Common myeloid progenitor, CD34-positive (primary cell): ENCODE measurements at regions not wholly inside any gene's neighbourhood (a gene's known extent, or its start where the extent isn't known, plus 50 kb on each side); places are given as distances from the start of the nearest gene placed in this dataset.

Experiments used
- CTCF ChIA-PET: fragments of 350-600 bp; sonication (Branson Sonifier 250); formaldehyde crosslinking; loops from one replicate; lab custom pipeline; 2021; ENCODE audit warnings: antibody characterized with exemption; lab: Charles Lee
- POLR2A ChIA-PET: fragments of 350-600 bp; sonication (Branson Sonifier 250); formaldehyde crosslinking; loops from one replicate; lab custom pipeline; 2021; ENCODE audit warnings: antibody characterized with exemption; lab: Charles Lee
- DNase-seq, 3 donors: peaks; one replicate each; pipeline versions ENCODE4 v3.0.0 to v3.0.0-alpha.2; 2013
- H3K27ac ChIP-seq, 2 experiments: 1 replicate in 1 of 2; 2 replicates in 1 of 2; pipeline ENCODE4 v1.7.0; 2013; ENCODE audit warnings: inconsistent platforms in 2 of 2, low read length in 2 of 2, mild to moderate bottlenecking in 2 of 2, low read depth in 1 of 2, moderate library complexity in 1 of 2; ENCODE audit not compliant: severe bottlenecking in 2 of 2, insufficient read depth in 1 of 2, poor library complexity in 1 of 2
- H3K27me3 ChIP-seq, 5 experiments: replicated peaks in 2 of 5; 1 replicate in 3 of 5; 2 replicates in 2 of 5; pipeline versions ENCODE4 v1.6.1 to v1.7.0; 2013; ENCODE audit warnings: low read length in 4 of 5, mild to moderate bottlenecking in 2 of 5, moderate library complexity in 2 of 5, inconsistent platforms in 1 of 5; ENCODE audit not compliant: insufficient read depth in 5 of 5, control insufficient read depth in 4 of 5
- H3K36me3 ChIP-seq, 4 experiments: 1 replicate in 2 of 4; 2 replicates in 2 of 4; pipeline versions ENCODE4 v1.6.1 to v1.7.0; 2013; ENCODE audit warnings: low read length in 3 of 4, control low read depth in 1 of 4, mild to moderate bottlenecking in 1 of 4; ENCODE audit not compliant: control insufficient read depth in 4 of 4, insufficient read depth in 4 of 4
- H3K4me1 ChIP-seq, 4 experiments: 1 replicate in 3 of 4; 2 replicates in 1 of 4; pipeline versions ENCODE4 v1.6.1 to v1.7.1; 2013; ENCODE audit warnings: low read length in 3 of 4, mild to moderate bottlenecking in 3 of 4, control low read depth in 1 of 4, inconsistent platforms in 1 of 4, moderate library complexity in 1 of 4; ENCODE audit not compliant: control insufficient read depth in 4 of 4, insufficient read depth in 4 of 4; ENCODE audit errors: control extremely low read depth in 1 of 4
- H3K4me3 ChIP-seq, 7 experiments: 1 replicate in 4 of 7; 2 replicates in 3 of 7; pipeline versions ENCODE4 v1.5.1 to v1.7.0; 2013; ENCODE audit warnings: mild to moderate bottlenecking in 7 of 7, low read length in 6 of 7, moderate library complexity in 6 of 7, inconsistent platforms in 2 of 7, low read depth in 2 of 7, control low read depth in 1 of 7; ENCODE audit not compliant: insufficient read depth in 4 of 7, control insufficient read depth in 1 of 7; ENCODE audit errors: extremely low read depth in 1 of 7
- H3K9me3 ChIP-seq, 5 experiments: 1 replicate in 4 of 5; 2 replicates in 1 of 5; pipeline versions ENCODE4 v1.6.1 to v1.7.1; 2013; ENCODE audit warnings: low read length in 4 of 5, mild to moderate bottlenecking in 2 of 5, inconsistent platforms in 1 of 5, low read depth in 1 of 5, moderate library complexity in 1 of 5; ENCODE audit not compliant: control insufficient read depth in 4 of 5, insufficient read depth in 2 of 5; ENCODE audit errors: control extremely low read depth in 1 of 5
- WGBS: methylation state at CpG from one replicate; pipeline ENCODE4 v1.1.5; 2013; ENCODE audit not compliant: insufficient coverage; 5-methylcytosine and 5-hydroxymethylcytosine counted together

DNA sequence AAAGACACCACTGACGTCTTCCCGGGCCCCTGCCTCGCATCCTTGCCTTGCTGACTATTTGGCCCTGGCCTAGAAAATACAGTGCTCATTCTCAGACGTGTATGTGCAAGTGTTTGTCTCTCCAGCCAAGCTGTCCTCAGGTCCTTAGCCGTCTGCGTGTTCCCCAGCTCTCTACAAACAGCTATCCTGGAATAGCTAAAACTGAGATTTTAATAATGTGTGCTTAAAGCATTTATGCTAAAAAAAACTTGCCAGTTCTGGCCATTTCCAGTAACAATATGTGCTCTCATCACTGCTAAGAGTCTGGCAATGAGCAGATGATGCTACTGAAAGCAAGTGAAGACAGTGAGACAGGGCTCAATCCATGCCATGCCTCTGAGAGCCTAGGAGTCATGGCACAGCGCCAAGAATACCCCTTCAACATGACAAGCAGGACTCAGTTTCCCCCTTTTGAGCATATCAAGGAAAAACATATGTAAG is 55.7 kb downstream of the IRF2BP2 start:
- no peaks in the 10 kb centered on the region for H3K9me3 ChIP-seq
- no peaks in the 10 kb centered on the region for H3K36me3 ChIP-seq
- ChIA-PET POLR2A (interaction anchor here (1.4 kb wide), 1 partner anchor 50 kb away, joined by 3 read pairs; no protein-coding TSS in a partner anchor), CTCF (interaction anchor here (0.9 to 2.3 kb wide), 8 partner anchors 10 to 79 kb away, joined by 3 to 10 read pairs (median 3); no protein-coding TSS in a partner anchor)
- H3K4me1 ChIP-seq, result peaks cover 3 to 26% (median 19%) of the 10 kb centered on the region in 4 experiments
- WGBS, result 86% methylated on average over 6 of the region's 7 CpGs
- H3K4me3 ChIP-seq, result no peak overlapping the region
- no peaks in the 10 kb centered on the region for H3K27me3 ChIP-seq
- no peak for DNase-seq
- H3K27ac ChIP-seq, result no peak overlapping the region

DNA sequence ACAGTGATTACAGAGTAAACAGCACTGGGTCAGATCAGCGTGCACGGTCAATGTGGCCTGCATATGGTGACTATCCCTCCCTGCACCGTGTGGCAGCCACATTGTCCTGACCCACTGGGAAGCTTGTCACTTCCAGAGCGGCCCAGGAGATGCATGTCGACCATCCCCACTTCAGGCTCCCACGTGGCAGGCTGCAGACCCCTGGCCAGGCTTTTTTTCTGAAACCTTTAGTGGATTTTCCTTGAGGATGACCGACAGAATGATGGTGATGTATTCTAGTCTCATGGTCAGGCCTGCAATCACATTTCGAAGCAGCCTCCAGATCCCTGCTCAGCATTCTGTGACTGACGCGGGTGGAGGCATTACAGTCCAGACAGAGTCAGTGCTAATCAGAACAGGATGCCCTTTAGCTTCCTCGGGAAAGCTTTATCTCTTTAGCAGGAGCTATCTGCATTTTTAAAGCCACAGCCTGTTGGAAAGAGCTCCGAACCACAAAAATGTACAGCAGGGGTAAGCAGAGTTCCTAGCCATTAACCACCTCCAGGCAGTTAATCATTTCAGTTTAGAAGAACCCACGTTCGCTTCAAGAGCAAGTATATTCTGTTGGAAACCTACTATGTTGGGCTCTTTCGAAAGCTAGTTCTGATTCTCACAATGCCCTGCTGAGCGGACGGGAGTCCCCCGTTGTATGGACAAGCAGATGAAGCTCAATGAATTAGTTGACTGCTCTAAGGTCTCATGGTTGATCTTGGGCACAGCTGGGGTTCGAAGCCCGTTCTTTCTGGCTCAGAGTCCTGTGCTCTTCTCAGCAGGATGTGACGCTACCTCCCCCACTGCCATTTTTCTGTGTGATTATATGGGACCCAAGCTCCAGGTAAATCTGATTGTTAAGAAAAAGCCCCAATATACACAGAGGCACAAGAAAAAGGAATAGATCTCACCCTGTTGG is 56.5 kb downstream of the IRF2BP2 start:
- WGBS, result 63% methylated on average over 19 of the region's 21 CpGs
- CTCF ChIA-PET, result interaction anchor here (0.9 to 2.3 kb wide), 8 partner anchors 9 to 78 kb away, joined by 3 to 10 read pairs (median 3); no protein-coding TSS in a partner anchor
- no peak overlapping the region for H3K27ac ChIP-seq
- H3K9me3 ChIP-seq, result no peaks in the 10 kb centered on the region
- peak; percentile 38 to 75 (median 55) for DNase-seq
- no peaks in the 10 kb centered on the region for H3K27me3 ChIP-seq
- POLR2A ChIA-PET, result interaction anchor here (1.4 kb wide), 1 partner anchor 51 kb away, joined by 3 read pairs; no protein-coding TSS in a partner anchor
- peaks cover 3 to 26% (median 17%) of the 10 kb centered on the region in 4 experiments for H3K4me1 ChIP-seq
- H3K4me3 ChIP-seq, result no peak overlapping the region
- H3K36me3 ChIP-seq, result no peaks in the 10 kb centered on the region

DNA sequence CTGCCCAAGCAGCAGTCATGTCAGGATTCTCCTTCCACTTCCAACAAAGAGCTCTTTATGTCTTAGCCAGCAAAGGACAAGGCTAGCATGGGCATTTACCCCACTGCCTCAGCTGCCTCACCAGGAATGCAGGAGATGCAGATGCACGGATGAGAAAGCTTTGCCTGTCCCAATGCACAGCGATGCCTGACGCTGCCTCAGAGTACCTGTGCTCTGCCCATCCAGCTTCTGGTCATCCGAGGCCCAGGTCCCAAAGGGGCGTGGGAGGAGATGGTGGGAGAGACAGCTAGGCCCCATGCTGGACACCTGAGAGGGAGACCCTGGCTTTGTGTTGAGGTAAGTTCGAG is 59.0 kb downstream of the IRF2BP2 start:
- CTCF ChIA-PET, result interaction anchor here (1.0 to 1.2 kb wide), 3 partner anchors 10 to 52 kb away, joined by 3 to 5 read pairs (median 3); no protein-coding TSS in a partner anchor
- POLR2A ChIA-PET, result no interaction called here
- Histone ChIP-seq H3K27ac (no peak overlapping the region), H3K9me3 (no peaks in the 10 kb centered on the region), H3K4me1 (peaks cover 3 to 26% (median 20%) of the 10 kb centered on the region in 4 experiments), H3K4me3 (no peak overlapping the region), H3K36me3 (no peaks in the 10 kb centered on the region), H3K27me3 (no peaks in the 10 kb centered on the region)
- no peak for DNase-seq
- WGBS, result 90% methylated on average over 6 of the region's 6 CpGs

DNA sequence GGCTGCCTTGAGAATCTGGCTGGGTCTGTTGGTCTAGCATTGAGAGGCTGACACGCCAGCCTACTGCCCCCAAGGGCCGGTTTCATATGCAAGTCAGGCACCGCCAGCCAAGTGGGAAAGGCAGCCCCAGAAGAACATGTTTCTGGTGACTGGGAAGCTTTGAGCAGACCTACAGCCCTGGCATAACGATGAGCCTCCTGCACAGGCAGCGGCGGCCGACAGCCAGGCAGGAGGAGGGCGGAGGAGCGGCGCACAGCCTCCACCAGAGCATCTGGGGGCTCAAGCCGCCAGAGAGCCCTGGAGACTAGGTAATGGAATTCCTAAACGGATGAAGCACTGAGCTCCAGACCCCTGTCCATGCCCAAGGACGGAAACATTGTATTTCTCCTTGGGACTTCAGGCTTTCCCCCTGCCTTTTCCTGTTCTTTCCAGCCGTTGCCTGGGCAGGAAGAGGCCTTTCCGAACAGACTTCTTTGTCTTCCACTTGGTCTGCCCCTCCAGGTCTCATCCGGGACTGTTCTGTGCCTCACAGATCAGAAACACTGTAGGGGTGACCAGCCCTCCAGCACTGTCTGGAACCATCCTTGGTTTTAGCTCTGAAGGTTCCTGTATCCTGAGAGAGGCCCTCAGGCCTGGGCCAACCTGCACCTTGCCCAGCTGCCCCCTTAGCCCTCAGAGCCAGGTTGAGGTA is 59.5 kb downstream of the IRF2BP2 start:
- H3K4me3 ChIP-seq, result no peak overlapping the region
- 93% methylated on average over 16 of the region's 16 CpGs for WGBS
- no peak for DNase-seq
- peaks cover 3 to 23% (median 20%) of the 10 kb centered on the region in 4 experiments for H3K4me1 ChIP-seq
- no peak overlapping the region for H3K27ac ChIP-seq
- CTCF ChIA-PET, result interaction anchor here (1.0 to 2.4 kb wide), 4 partner anchors 10 to 51 kb away, joined by 3 to 11 read pairs (median 4); no protein-coding TSS in a partner anchor
- no peaks in the 10 kb centered on the region for H3K36me3 ChIP-seq
- H3K9me3 ChIP-seq, result no peaks in the 10 kb centered on the region
- POLR2A ChIA-PET, result no interaction called here
- H3K27me3 ChIP-seq, result no peaks in the 10 kb centered on the region

GRCh38 chr1:234549447-234550021 is 60.4 kb downstream of the IRF2BP2 start:
- no peak for DNase-seq
- ChIA-PET CTCF (interaction anchor here (2.4 kb wide), 1 partner anchor 10 kb away, joined by 11 read pairs; no protein-coding TSS in a partner anchor), POLR2A (no interaction called here)
- Histone ChIP-seq H3K4me3 (no peak overlapping the region), H3K36me3 (no peaks in the 10 kb centered on the region), H3K9me3 (no peaks in the 10 kb centered on the region), H3K4me1 (peaks cover 3 to 23% (median 22%) of the 10 kb centered on the region in 4 experiments), H3K27me3 (no peaks in the 10 kb centered on the region), H3K27ac (no peak overlapping the region)
- WGBS, result 95% methylated on average over 9 of the region's 10 CpGs

- Histone ChIP-seq H3K27ac (peak overlapping the region in 1 of 2 experiments; percentile 15), H3K36me3 (no peaks in the 10 kb centered on the region), H3K9me3 (no peaks in the 10 kb centered on the region), H3K4me3 (no peak overlapping the region), H3K27me3 (no peaks in the 10 kb centered on the region), H3K4me1 (peaks cover 0 to 22% (median 18%) of the 10 kb centered on the region in 4 experiments)
- WGBS, result 79% methylated on average over 3 of the region's 6 CpGs
- DNase-seq, result peak in 1 of 3 donors; percentile 23
- ChIA-PET CTCF (interaction anchor here (0.7 kb wide), 1 partner anchor 28 kb away, joined by 5 read pairs; no protein-coding TSS in a partner anchor), POLR2A (no interaction called here)
Measured at GRCh38 chr1:234546890-234547788, 62.8 kb downstream of the IRF2BP2 start.
